Activated CD8-positive, alpha-beta memory T cell treated with anti-CD3 and anti-CD28 coated beads for 48 hours (primary cell): ENCODE measurements at regions not wholly inside any gene's neighbourhood (a gene's known extent, or its start where the extent isn't known, plus 50 kb on each side); places are given as distances from the start of the nearest gene placed in this dataset.
"Not testable (repeated sequence)": the region's sequence is repeated elsewhere in the genome, so short reads cannot be mapped to it uniquely, and the experiment has no call there.

ENCODE experiments used
- DNase-seq, 3 experiments: peaks; one replicate each; pipeline ENCODE4 v3.0.0-alpha.2; 2020; ENCODE audit warnings: low read depth in 2 of 3, low spot score in 2 of 3

- no peak for DNase-seq
Measured at GRCh38 chr5:72654231-72654630, 147.0 kb upstream of the ZNF366 start.

- no peak for DNase-seq
Measured at GRCh38 chr5:72653586-72653985, 146.4 kb upstream of the ZNF366 start.

GRCh38 chr5:72651779-72652178 lies 144.6 kb upstream of the ZNF366 start:
- no peak for DNase-seq

- no peak for DNase-seq
Measured at GRCh38 chr5:72651109-72651508, 143.9 kb upstream of the ZNF366 start.

- DNase-seq = no peak
Measured at GRCh38 chr5:72649449-72649848, 142.2 kb upstream of the ZNF366 start.

GRCh38 chr5:72648480-72648879 lies 141.3 kb upstream of the ZNF366 start:
- no peak for DNase-seq

GRCh38 chr5:72647806-72648205 lies 140.6 kb upstream of the ZNF366 start:
- DNase-seq = no peak

GRCh38 chr5:72646246-72646866 lies 139.1 kb upstream of the ZNF366 start:
- no peak for DNase-seq

GRCh38 chr5:72645064-72645846 lies 138.0 kb upstream of the ZNF366 start:
- DNase-seq = no peak

GRCh38 chr5:72644296-72644695 lies 137.1 kb upstream of the ZNF366 start:
- no peak for DNase-seq

GRCh38 chr5:72641164-72641563 lies 134.0 kb upstream of the ZNF366 start:
- no peak for DNase-seq

- no peak for DNase-seq
Measured at GRCh38 chr5:72637058-72637457, 129.8 kb upstream of the ZNF366 start.

- not testable (repeated sequence) for DNase-seq
Measured at GRCh38 chr5:72636565-72636964, 129.4 kb upstream of the ZNF366 start.

GRCh38 chr5:72634444-72634843 lies 127.2 kb upstream of the ZNF366 start:
- no peak for DNase-seq

GRCh38 chr5:72633649-72634048 lies 126.4 kb upstream of the ZNF366 start:
- DNase-seq = no peak

GRCh38 chr5:72633041-72633445 lies 125.8 kb upstream of the ZNF366 start:
- DNase-seq = no peak

GRCh38 chr5:72630721-72631120 lies 123.5 kb upstream of the ZNF366 start:
- no peak for DNase-seq

GRCh38 chr5:72630081-72630480 lies 122.9 kb upstream of the ZNF366 start:
- no peak for DNase-seq

GRCh38 chr5:72628771-72629371 lies 121.7 kb upstream of the ZNF366 start:
- DNase-seq = no peak

- no peak for DNase-seq
Measured at GRCh38 chr5:72625332-72625731, 118.1 kb upstream of the ZNF366 start.

- no peak for DNase-seq
Measured at GRCh38 chr5:72624641-72625236, 117.5 kb upstream of the ZNF366 start.

- DNase-seq = no peak
Measured at GRCh38 chr5:72623936-72624335, 116.7 kb upstream of the ZNF366 start.
